AG04450 (cell line): ENCODE measurements at regions not wholly inside any gene's neighbourhood (a gene's known extent, or its start where the extent isn't known, plus 50 kb on each side); places are given as distances from the start of the nearest gene placed in this dataset.
A peak's percentile ranks its signal among the peaks of the same experiment; 100 is the strongest.

ENCODE experiments used
- CTCF ChIA-PET: fragments of 300-600, 350-600 bp; formaldehyde crosslinking; extraction: SDS; loops from one replicate; lab custom pipeline; 2022; ENCODE audit warnings: antibody characterized with exemption, inconsistent platforms; lab: Charles Lee
- POLR2A ChIA-PET: fragments of 350-600 bp; formaldehyde crosslinking; extraction: SDS; loops from one replicate; lab custom pipeline; 2021; ENCODE audit warnings: antibody characterized with exemption, inconsistent platforms; lab: Yijun Ruan, JAX
- DNase-seq: peaks from one replicate; pipeline ENCODE4 v3.0.0-alpha.2; 2011; ENCODE audit warnings: low read depth, low spot score
- H3K27ac ChIP-seq: one replicate; pipeline ENCODE4 v1.5.1; 2012; ENCODE audit warnings: low read depth, low read length, control low read depth
- H3K27me3 ChIP-seq: one replicate; pipeline ENCODE4 v1.6.0; 2012; ENCODE audit warnings: low read length; ENCODE audit not compliant: control insufficient read depth, insufficient read depth
- H3K4me3 ChIP-seq: 2 replicates; pipeline ENCODE4 v1.5.1; 2011; ENCODE audit warnings: mild to moderate bottlenecking, low read depth, low read length, control low read depth
- H3K9me3 ChIP-seq: 2 replicates; pipeline ENCODE4 v1.5.1; 2012; ENCODE audit warnings: low read length; ENCODE audit not compliant: control insufficient read depth, insufficient read depth
- CTCF ChIP-seq: IDR thresholded peaks from 2 replicates; pipeline ENCODE4 v1.5.1; 2011; ENCODE audit warnings: low read depth, low read length, control low read depth, inconsistent platforms

DNA sequence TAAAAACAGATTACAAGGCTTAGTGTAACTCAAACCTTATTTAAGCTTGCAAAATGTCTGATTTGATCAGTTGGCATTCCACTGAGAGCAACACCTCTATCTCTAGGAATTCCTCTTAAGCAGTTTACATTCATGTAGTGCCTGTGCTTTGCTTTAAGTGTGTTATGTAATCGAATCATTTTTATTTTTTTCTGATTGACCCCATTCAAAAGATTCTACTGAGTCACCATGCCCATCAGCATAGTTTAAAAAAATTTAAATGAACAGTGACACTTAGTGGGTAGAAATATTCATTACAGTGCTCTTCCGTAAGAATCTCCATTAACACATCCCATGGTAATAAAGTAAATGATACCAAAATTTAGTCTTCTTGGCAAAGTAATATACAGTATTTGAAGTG is 67.8 kb upstream of the SLC4A10 start:
- ChIA-PET CTCF (no interaction called here), POLR2A (no interaction called here)

GRCh38 chr2:161557538-161557937 is 66.7 kb upstream of the SLC4A10 start:
- no peak for TF ChIP-seq CTCF
- no peak for DNase-seq
- ChIA-PET POLR2A (no interaction called here), CTCF (no interaction called here)
- no peaks in the 10 kb centered on the region for H3K9me3 ChIP-seq
- H3K27me3 ChIP-seq, result no peaks in the 10 kb centered on the region
- no peak overlapping the region for H3K27ac ChIP-seq
- H3K4me3 ChIP-seq, result no peak overlapping the region

More for the DNA sequence above, 67.8 kb upstream of the SLC4A10 start:
- no peak for TF ChIP-seq CTCF
- Histone ChIP-seq H3K9me3 (no peaks in the 10 kb centered on the region), H3K27me3 (no peaks in the 10 kb centered on the region), H3K27ac (no peak overlapping the region), H3K4me3 (no peak overlapping the region)
- no peak for DNase-seq

DNA sequence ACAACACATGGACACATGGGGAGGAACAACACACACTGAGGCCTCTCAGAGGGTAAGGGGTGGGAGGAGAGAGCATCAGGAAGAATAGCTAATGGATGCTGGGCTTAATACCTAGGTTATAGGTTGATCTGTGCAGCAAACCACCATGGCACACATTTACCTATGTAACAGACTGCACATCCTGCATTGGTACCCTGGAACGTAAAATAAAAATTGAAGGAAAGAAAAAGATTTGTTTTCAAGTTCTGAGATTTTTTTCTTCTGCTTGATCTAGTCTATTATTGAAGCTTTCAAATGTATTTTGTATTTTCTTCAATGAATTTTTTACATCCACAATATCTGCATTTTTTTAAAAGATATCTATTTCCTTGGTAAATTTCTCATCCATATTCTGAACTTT is 59.3 kb upstream of the SLC4A10 start:
- no peaks in the 10 kb centered on the region for H3K9me3 ChIP-seq
- H3K27ac ChIP-seq, result no peak overlapping the region
- no peak for DNase-seq
- ChIA-PET POLR2A (no interaction called here), CTCF (no interaction called here)
- TF ChIP-seq CTCF, result no peak
- no peaks in the 10 kb centered on the region for H3K27me3 ChIP-seq
- H3K4me3 ChIP-seq, result no peak overlapping the region

DNA sequence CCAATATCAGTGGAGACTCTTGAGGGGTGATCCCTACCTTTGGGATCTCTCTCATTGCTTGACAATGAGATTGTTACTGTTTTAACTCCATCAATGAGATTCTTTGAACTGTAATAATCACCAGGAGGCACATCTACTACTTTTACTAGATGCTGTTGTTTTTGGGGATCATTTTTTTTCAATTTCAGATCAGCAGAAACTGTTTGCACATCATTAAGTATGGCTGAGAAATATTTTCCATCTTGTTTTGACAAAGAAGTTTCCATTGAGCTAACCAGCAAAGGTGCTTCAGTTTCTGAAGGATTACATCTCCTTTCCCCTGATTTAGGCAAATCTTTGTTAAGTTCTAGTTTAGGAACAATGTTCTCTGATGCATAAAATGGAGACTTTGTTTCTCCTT is 54.8 kb upstream of the SLC4A10 start:
- H3K27me3 ChIP-seq, result no peaks in the 10 kb centered on the region
- CTCF ChIA-PET, result interaction anchor here (0.6 kb wide), 1 partner anchor 857 kb away, joined by 3 read pairs; no protein-coding TSS in a partner anchor
- no peak overlapping the region for H3K27ac ChIP-seq
- H3K4me3 ChIP-seq, result no peak overlapping the region
- POLR2A ChIA-PET, result no interaction called here
- no peaks in the 10 kb centered on the region for H3K9me3 ChIP-seq
- no peak for TF ChIP-seq CTCF
- DNase-seq, result no peak

GRCh38 chr2:161570424-161571050 is 53.7 kb upstream of the SLC4A10 start:
- TF ChIP-seq CTCF, result peak; percentile 18
- DNase-seq, result no peak
- Histone ChIP-seq H3K4me3 (no peak overlapping the region), H3K27ac (no peak overlapping the region), H3K27me3 (no peaks in the 10 kb centered on the region), H3K9me3 (no peaks in the 10 kb centered on the region)
- ChIA-PET CTCF (interaction anchor here (0.5 to 1.4 kb wide), 4 partner anchors 74 to 376 kb away, joined by 3 to 7 read pairs (median 4); no protein-coding TSS in a partner anchor), POLR2A (no interaction called here)
